22Rv1 (cell line): ENCODE measurements at regions not wholly inside any gene's neighbourhood (a gene's known extent, or its start where the extent isn't known, plus 50 kb on each side); places are given as distances from the start of the nearest gene placed in this dataset.
"Not testable (repeated sequence)": the region's sequence is repeated elsewhere in the genome, so short reads cannot be mapped to it uniquely, and the experiment has no call there.

Experiments
- H3K27ac ChIP-seq: fragments of 450-650 bp; 2 replicates; pipeline ENCODE4 v1.5.1; 2017
- ZFX ChIP-seq: fragments of 450-650 bp; IDR thresholded peaks from 2 replicates; pipeline ENCODE4 v1.6.1; 2017; ENCODE audit warnings: antibody characterized with exemption, borderline replicate concordance
- TF ChIP-seq, protein P1 (sequence below): fragments of 450-650 bp; IDR thresholded peaks from 2 replicates; pipeline ENCODE4 v1.5.1; 2017; ENCODE audit warnings: mild to moderate bottlenecking

DNA sequence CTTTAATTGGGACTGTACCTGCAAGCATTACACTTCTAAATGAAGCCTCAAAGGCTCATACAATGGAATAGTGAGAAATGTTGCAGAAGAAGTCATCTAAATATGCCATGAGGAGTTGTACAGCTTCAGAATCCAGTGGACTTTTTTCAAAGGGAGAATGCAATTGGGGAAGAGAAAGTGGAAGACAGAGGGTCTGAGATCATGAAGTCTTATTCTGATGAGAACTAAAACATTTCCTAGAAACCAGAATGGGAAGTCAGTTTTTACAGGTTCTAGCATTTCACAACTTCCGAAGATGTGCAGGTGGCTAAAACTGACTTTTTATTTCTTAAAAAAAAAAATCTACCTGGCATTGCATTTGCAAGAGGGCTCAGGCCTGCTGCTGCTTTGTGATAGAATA, 424.4 kb upstream of the RUNX1 start:
- TF ChIP-seq ZFX = no peak
- TF ChIP-seq, protein P1, sequence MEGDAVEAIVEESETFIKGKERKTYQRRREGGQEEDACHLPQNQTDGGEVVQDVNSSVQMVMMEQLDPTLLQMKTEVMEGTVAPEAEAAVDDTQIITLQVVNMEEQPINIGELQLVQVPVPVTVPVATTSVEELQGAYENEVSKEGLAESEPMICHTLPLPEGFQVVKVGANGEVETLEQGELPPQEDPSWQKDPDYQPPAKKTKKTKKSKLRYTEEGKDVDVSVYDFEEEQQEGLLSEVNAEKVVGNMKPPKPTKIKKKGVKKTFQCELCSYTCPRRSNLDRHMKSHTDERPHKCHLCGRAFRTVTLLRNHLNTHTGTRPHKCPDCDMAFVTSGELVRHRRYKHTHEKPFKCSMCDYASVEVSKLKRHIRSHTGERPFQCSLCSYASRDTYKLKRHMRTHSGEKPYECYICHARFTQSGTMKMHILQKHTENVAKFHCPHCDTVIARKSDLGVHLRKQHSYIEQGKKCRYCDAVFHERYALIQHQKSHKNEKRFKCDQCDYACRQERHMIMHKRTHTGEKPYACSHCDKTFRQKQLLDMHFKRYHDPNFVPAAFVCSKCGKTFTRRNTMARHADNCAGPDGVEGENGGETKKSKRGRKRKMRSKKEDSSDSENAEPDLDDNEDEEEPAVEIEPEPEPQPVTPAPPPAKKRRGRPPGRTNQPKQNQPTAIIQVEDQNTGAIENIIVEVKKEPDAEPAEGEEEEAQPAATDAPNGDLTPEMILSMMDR = no peak
- H3K27ac ChIP-seq = no peak overlapping the region

- no peak overlapping the region for H3K27ac ChIP-seq
These were observed 421.4 kb upstream of the RUNX1 start for GRCh38 chr21:35470522-35470921.

DNA sequence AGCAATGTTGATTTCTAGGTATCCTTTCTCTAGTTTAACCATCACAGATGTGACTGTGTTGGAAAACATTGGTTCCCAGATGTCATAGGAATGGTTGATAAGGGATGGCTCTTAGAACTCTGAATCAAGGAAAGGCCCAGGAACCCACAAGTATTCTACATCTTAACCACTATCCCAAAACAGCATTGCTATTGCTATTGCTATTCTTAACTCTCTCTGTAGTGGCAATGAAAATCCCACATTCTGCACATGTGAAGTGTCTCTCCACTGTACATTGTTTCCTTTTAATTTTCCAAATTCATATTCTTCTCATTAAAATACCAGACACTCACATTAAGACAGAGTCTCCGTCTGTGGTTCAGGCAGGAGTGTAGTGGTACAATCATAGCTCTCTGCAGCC, 420.4 kb upstream of the RUNX1 start:
- TF ChIP-seq, protein P1 = no peak
- TF ChIP-seq ZFX = no peak
- no peak overlapping the region for H3K27ac ChIP-seq

More at GRCh38 chr21:35470522-35470921, 421.4 kb upstream of the RUNX1 start:
- no peak for TF ChIP-seq ZFX

DNA sequence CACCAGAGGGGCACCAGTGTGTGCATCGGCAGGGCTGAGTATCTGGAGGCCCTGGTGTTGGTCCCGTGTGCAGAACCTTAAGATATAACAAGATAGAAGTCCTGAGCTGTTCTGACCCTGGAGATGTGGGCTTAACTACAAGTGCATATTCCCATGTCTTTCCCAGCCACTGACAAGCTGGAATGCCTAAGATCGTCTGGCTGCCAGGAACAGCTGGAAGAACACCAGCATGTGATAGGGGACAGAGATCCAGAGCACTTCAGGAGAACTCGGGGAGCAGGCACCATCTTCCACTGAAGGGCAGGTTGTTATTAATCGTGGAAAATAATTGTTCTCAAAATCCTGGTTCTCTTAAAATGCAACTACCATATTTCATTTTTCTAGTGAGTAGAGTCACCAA, 419.9 kb upstream of the RUNX1 start:
- no peak overlapping the region for H3K27ac ChIP-seq
- TF ChIP-seq, protein P1 = no peak
- TF ChIP-seq ZFX = no peak

- TF ChIP-seq, protein P1 = no peak
- TF ChIP-seq ZFX = no peak
- no peak overlapping the region for H3K27ac ChIP-seq
These were observed 418.5 kb upstream of the RUNX1 start for GRCh38 chr21:35467566-35467965.

DNA sequence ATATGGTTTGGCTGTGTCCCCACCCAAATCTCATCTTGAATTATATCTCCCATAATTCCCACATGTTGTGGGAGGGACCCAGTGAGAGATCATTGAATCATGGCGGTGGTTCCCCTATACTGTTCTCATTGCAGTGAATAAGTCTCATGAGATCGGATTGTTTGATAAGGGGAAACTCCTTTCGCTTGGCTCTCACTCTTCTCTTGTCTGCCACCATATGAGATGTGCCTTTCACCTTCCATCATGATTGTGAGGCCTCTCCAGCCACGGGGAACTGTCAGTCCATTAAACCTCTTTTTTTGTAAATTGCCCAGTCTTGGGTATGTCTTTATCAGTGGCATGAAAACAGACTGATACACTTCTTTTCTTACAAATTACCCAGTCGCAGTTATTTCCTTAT, 417.6 kb upstream of the RUNX1 start:
- H3K27ac ChIP-seq = not testable (repeated sequence)

DNA sequence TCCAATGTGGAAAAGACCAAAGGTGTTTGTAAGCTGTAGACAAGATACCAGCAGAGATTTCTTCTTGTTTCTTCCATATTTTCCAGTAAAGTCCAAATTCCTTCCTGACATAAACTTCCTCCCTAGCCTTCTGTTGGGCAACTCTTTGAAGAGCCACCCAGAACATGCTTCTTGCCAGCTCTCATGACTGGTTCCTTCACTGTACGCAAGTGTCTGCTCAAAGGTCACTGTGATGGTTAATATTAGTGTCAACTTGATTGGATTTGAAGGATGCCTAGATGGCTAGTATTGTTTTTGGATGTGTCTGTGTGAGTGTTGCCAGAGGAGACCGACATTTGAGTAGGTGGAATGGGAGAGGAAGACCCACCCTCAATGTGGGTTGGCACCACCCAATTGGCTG, 416.6 kb upstream of the RUNX1 start:
- H3K27ac ChIP-seq = no peak overlapping the region
- no peak for TF ChIP-seq ZFX
- TF ChIP-seq, protein P1 = no peak

DNA sequence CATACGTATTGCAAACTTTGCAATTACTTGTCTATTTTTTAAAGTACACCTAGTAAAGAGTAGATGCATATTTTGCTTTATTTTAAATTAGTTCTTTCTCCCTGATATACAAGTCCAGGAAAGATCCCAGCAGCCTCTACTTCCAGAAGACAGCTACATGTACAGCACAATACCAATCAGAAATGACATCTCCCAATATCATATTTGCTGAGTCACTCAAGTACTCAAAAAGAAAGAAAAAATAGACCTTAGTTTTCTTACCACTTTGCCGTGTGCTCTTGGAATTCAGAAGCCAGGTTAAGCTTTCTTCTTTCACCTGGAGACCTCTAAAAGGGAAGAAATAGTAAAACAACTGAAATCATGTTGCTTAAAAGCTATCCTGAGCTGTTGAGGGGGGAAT, 412.6 kb upstream of the RUNX1 start:
- no peak overlapping the region for H3K27ac ChIP-seq
- no peak for TF ChIP-seq ZFX
- TF ChIP-seq, protein P1 = no peak
